ENCODE measurements at regions not wholly inside any gene's neighbourhood (a gene's known extent, or its start where the extent isn't known, plus 50 kb on each side); places are given as distances from the start of the nearest gene placed in this dataset.

DNA sequence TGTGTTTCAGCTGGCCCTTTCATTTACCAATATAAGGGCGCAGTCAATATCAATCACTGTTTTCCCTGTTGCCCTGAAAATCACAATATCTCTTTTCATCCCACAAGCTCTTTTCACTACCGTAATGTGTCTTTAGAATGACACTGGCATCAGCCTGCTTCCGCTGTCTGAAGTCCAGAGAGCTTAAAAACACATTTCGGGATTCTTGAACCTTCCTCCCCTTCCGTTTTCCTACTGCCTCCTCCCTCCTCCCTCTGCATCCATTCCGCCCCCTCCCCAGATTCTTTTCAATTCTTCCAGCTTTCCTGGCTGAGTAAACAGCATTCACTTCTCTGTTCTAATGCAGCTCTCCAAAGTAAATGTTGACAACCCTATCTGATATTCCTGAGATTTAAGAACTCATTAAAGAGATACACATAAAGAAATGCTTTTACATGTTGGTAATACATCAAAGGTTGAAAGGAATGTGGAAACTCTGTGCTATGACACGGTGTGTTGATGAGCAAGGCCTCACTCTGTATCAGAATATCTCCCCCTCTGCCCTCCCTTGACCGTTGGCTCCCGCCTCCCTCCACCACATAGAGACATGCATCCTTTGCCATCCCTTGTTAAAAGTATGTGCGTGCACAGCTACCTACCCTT lies 83.5 kb upstream of the SPRY1 start:
- H3K27ac ChIP-seq (ENCODE audit: low read depth in 1 of 2, low read length in 2 of 2) = no peak overlapping the region
- H3K36me3 ChIP-seq (replicated peaks in 1 of 2; ENCODE audit: control insufficient read depth in 1 of 2, insufficient read depth in 2 of 2, low read length in 2 of 2) = no peaks in the 10 kb centered on the region
- no peaks in the 10 kb centered on the region for H3K9me3 ChIP-seq (replicated peaks in 1 of 2; ENCODE audit: control insufficient read depth in 1 of 2, insufficient read depth in 1 of 2, low read length in 2 of 2)
- Mint-ChIP-seq H3K9me3 (peaks cover 0 to 17% (median 2%) of the 10 kb centered on the region in 7 donors), H3K27ac (no peak overlapping the region), H3K4me3 (no peak overlapping the region), H3K27me3 (ENCODE audit: low read depth in 3 of 3) (peaks cover 0 to 2% (median 0%) of the 10 kb centered on the region in 3 donors), H3K4me1 (no peaks in the 10 kb centered on the region), H3K36me3 (peaks cover 11 to 21% of the 10 kb centered on the region in 2 donors)
- intact Hi-C loops (cut with micrococcal nuclease) = no loop called here
- H3K4me3 ChIP-seq (replicated peaks in 1 of 3; ENCODE audit: low read depth in 2 of 3, low read length in 3 of 3) = no peak overlapping the region
- H3K79me2 ChIP-seq (ENCODE audit: insufficient read depth, low read length) = no peaks in the 10 kb centered on the region
- no peak overlapping the region for H3K9ac ChIP-seq (ENCODE audit: insufficient read depth, low read length, poor library complexity, severe bottlenecking)
- TF ChIP-seq, protein P1, sequence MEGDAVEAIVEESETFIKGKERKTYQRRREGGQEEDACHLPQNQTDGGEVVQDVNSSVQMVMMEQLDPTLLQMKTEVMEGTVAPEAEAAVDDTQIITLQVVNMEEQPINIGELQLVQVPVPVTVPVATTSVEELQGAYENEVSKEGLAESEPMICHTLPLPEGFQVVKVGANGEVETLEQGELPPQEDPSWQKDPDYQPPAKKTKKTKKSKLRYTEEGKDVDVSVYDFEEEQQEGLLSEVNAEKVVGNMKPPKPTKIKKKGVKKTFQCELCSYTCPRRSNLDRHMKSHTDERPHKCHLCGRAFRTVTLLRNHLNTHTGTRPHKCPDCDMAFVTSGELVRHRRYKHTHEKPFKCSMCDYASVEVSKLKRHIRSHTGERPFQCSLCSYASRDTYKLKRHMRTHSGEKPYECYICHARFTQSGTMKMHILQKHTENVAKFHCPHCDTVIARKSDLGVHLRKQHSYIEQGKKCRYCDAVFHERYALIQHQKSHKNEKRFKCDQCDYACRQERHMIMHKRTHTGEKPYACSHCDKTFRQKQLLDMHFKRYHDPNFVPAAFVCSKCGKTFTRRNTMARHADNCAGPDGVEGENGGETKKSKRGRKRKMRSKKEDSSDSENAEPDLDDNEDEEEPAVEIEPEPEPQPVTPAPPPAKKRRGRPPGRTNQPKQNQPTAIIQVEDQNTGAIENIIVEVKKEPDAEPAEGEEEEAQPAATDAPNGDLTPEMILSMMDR (IDR thresholded peaks at IDR 0.05) = no peak
- no peak overlapping the region for H2AFZ ChIP-seq (ENCODE audit: insufficient read depth, low read depth, low read length, poor library complexity, severe bottlenecking)
- no peak overlapping the region for H3K4me2 ChIP-seq (replicated peaks; ENCODE audit: extremely low read depth, low read length, poor library complexity, severe bottlenecking)
- WGBS (ENCODE audit: insufficient coverage) = 95% methylated on average over 6 of the region's 10 CpGs
- H4K20me1 ChIP-seq (ENCODE audit: insufficient read depth, low read length) = no peaks in the 10 kb centered on the region
- no peaks in the 10 kb centered on the region for H3K27me3 ChIP-seq (ENCODE audit: control insufficient read depth in 2 of 2, insufficient read depth in 2 of 2, low read length in 2 of 2)
- H3K4me1 ChIP-seq (ENCODE audit: control insufficient read depth in 1 of 2, insufficient read depth in 2 of 2, low read length in 2 of 2) = no peaks in the 10 kb centered on the region
- DNase-seq = no peak

DNA sequence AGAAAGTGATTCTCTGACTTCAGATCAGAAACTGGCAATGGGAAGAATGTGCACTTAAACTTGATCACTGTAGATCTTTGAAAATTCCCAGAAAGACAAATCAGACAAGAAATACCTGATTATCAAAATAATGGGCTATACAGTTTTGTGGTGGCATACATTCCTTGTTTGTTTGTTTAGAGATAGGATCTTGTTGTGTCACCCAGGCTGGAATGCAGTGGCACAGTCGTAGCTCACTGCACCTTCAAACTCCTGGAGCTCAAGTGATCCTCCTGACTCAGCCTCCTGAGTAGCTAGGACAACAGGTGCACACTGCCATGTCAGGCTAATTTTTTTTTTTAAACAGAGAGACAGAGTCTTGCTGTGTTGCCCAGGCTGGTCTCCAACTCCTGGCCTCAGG lies 81.0 kb upstream of the SPRY1 start:
- WGBS (ENCODE audit: insufficient coverage) = 100% methylated on average over 1 of the region's 1 CpG
- Histone ChIP-seq H3K9ac (ENCODE audit: insufficient read depth, low read length, poor library complexity, severe bottlenecking) (no peak overlapping the region), H4K20me1 (ENCODE audit: insufficient read depth, low read length) (no peaks in the 10 kb centered on the region), H3K9me3 (replicated peaks in 1 of 2; ENCODE audit: control insufficient read depth in 1 of 2, insufficient read depth in 1 of 2, low read length in 2 of 2) (no peaks in the 10 kb centered on the region), H3K4me1 (ENCODE audit: control insufficient read depth in 1 of 2, insufficient read depth in 2 of 2, low read length in 2 of 2) (no peaks in the 10 kb centered on the region), H3K27me3 (ENCODE audit: control insufficient read depth in 2 of 2, insufficient read depth in 2 of 2, low read length in 2 of 2) (no peaks in the 10 kb centered on the region), H3K36me3 (replicated peaks in 1 of 2; ENCODE audit: control insufficient read depth in 1 of 2, insufficient read depth in 2 of 2, low read length in 2 of 2) (no peaks in the 10 kb centered on the region), H3K4me3 (replicated peaks in 1 of 3; ENCODE audit: low read depth in 2 of 3, low read length in 3 of 3) (no peak overlapping the region), H3K4me2 (replicated peaks; ENCODE audit: extremely low read depth, low read length, poor library complexity, severe bottlenecking) (no peak overlapping the region), H3K79me2 (ENCODE audit: insufficient read depth, low read length) (no peaks in the 10 kb centered on the region), H2AFZ (ENCODE audit: insufficient read depth, low read depth, low read length, poor library complexity, severe bottlenecking) (no peak overlapping the region), H3K27ac (ENCODE audit: low read depth in 1 of 2, low read length in 2 of 2) (no peak overlapping the region)
- Mint-ChIP-seq H3K27ac (no peak overlapping the region), H3K36me3 (peaks cover 9 to 12% of the 10 kb centered on the region in 2 donors), H3K27me3 (ENCODE audit: low read depth in 3 of 3) (peaks cover 0 to 2% (median 0%) of the 10 kb centered on the region in 3 donors), H3K9me3 (peaks cover 0 to 13% (median 2%) of the 10 kb centered on the region in 7 donors), H3K4me3 (no peak overlapping the region), H3K4me1 (no peaks in the 10 kb centered on the region)
- intact Hi-C loops (cut with micrococcal nuclease) = no loop called here
- TF ChIP-seq, protein P1 (IDR thresholded peaks at IDR 0.05) = no peak
- DNase-seq = no peak
